Fibroblast of skin of left biceps (primary cell): ENCODE measurements at regions not wholly inside any gene's neighbourhood (a gene's known extent, or its start where the extent isn't known, plus 50 kb on each side); places are given as distances from the start of the nearest gene placed in this dataset.

ENCODE experiments used
- DNase-seq, 2 experiments: peaks; one replicate each; pipeline ENCODE4 v3.0.0-alpha.2; 2013; ENCODE audit warnings: low read depth in 2 of 2

- DNase-seq: no peak
Observed at GRCh38 chr5:99911971-99912370, 623.2 kb upstream of the FAM174A start.

DNA sequence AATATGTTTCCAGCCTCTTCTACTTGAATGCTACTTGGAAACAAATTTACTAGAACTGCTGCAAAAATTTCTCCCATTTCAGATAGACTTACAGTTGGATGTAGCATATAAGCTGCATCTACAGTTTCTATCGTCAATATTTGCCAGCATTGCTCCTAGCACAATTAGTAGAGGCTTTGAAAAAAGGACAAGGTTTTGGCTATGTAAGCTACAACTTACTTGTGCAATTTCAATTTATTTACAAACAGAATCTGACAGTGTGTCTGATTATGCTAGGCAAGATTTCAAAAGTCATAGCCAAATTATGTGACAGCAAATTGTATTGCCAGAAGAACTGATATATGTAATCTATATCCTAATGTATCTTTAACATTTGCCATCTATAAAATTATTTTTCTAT, 628.4 kb upstream of the FAM174A start:
- no peak for DNase-seq

- no peak for DNase-seq
Observed at GRCh38 chr5:99901972-99902371, 633.2 kb upstream of the FAM174A start.

DNA sequence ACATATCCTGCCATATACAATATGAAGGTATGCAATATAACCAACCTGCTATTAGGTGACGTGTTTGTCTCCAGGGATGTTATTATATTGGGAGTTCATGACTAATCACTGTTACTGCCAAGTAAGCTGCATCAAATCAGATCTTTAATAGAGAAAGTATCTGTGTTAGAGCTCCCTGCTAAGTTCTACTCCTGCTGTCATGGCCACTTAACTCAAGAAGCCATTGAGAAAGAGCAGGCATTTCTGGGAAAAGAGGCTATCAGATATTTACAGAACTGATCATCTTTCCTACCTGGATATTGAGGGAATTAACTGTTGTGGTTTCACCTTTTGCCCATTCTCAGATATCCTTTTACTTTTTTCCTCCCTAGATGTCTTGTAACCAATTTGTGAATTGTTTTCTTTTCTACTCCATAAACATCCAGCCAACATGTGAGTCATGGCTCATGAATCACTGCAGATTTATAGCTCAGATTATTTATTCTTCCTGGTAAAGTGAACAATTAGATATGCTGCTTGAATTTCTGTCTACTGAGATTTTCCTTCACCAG, 634.8 kb upstream of the FAM174A start:
- no peak for DNase-seq

DNA sequence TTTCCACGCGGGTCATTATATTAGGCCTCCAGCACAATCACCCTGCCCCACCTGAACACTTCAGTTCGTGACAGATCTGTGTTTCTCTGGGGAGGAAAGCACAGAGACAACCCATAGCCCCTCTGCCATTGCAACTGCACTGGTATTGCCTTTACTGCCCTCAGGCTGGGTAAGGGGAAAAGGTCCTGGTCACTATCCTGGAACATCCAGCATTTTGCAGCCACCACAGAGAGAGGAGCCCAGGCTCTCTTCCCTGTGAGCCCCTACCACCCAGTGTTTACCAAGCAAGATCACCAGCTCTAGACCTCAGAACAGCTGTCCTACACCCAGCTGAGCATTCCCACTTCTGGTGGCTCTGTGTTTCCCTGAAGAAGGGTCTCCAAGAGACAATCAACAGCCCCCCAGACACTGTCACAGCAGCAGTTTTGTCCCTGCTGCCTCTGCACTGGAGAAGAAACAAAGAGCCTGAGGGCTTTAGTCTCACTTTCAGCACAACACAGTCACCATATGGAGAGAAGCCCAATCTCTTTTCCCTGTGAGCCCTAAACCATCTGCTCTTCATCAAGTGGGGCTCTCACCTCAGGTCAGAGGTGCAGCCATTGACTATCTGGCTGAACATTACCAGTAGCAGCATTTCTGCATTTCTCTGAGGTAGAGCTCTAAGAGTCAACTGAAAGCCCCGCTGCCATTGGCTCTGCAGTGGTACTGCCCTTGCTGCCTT, 655.2 kb upstream of the FAM174A start:
- no peak for DNase-seq

DNA sequence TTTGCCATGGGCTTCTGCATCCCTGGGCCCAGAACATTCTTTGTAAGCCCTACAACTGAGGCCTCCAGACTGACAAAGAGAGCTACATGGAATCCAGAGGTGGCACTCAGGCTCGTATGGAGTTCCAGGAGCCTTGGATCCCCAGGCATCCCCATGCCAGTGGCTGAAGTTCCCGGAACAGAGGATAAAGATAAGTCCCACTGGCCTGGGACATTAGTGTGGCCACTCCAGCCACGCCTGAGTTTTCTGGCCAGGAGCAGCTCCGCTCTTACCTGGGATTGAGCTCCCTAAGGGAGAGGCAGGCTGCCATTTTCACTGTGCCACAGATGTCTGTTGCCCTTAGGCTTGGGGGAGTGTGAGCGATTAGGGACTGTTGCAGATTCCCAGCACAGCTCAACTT, 656.3 kb upstream of the FAM174A start:
- DNase-seq: no peak

DNA sequence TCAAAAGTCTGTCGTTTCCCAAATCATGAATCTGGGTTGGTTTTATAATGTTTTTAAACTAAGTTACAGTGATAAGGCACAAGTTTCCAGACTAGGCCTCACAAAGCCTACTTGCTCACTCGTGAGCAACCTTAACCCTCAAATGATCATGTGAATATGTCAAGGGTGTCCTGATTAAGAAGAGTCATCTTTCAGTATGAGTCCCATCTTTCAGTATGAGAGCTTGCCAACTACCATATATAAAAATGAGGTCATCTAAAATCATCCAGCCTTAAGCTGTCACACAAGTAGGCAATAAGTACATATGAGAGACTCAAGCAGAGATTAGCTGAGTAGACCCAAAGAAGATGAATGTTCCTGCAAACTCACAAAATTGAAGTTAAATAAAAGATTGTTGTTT, 668.4 kb upstream of the FAM174A start:
- no peak for DNase-seq

GRCh38 chr5:99865159-99865558, 670.0 kb upstream of the FAM174A start:
- DNase-seq: no peak

DNA sequence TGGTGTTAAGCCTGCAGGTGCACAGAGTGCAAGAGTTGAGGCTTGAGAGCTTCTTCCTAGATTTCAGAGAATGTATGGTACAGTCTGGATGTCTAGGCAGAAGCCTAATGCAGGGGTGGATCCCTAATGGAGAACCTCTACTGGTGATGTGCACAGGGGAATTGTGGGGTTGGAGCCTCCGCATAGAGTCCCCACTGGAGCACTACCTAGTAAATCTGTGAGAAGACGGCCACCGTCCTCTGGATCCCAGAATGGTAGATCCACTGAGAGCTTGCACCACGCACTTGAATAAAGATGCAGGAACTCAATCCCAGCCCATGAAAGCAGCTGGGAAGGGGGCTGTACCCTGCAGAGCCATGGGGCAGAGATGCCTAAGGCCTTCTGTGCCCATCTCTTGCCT, 699.4 kb upstream of the FAM174A start:
- DNase-seq: no peak

GRCh38 chr5:99827136-99827535, 708.0 kb upstream of the FAM174A start:
- no peak for DNase-seq

- DNase-seq: no peak
Observed at GRCh38 chr5:99817796-99818195, 717.4 kb upstream of the FAM174A start.

GRCh38 chr5:99814321-99815063, 720.7 kb upstream of the FAM174A start:
- DNase-seq: no peak

GRCh38 chr5:99808657-99809230, 726.4 kb upstream of the FAM174A start:
- DNase-seq: no peak

- DNase-seq: no peak
Observed at GRCh38 chr5:99807346-99807745, 727.8 kb upstream of the FAM174A start.

DNA sequence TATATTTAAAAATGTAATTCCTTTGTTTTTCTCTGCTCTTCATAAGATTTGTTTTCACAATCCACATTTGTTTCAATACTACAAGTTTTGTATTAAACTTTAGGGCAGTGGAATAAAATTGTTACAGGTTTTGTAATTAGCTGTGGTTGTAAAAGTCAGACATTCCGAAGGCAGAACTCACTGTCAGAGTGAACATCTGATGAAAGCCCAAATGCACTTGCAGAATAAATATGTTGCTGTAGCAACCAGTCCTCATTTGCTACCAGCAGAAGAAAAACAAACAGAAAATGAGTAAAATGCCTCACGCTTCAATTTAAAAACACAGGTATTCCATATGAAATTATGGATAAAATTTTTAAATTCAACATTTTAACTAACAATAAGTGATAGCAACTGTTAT, 740.1 kb upstream of the FAM174A start:
- no peak for DNase-seq

DNA sequence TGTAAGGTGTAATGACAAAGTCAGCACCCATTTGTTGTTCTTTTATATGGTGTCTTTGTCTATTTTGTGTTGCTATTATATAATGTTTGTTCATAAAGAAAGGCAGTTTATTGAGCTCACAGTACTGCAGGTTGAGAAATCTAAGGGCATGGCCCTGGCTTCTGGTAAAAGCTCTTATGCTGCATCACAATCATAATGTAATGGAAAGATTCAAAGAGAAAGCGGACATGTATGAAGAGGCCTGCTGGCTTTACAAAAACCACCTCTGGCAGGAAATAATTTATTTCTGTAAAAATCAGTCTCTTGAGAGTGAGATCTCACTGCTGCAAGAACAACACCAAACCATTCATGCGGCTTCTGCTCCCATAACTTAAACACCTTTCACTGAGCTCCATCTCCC, 746.7 kb upstream of the FAM174A start:
- DNase-seq: no peak

GRCh38 chr5:99775189-99775588, 760.0 kb upstream of the FAM174A start:
- no peak for DNase-seq

GRCh38 chr5:99773290-99773689, 761.9 kb upstream of the FAM174A start:
- no peak for DNase-seq

GRCh38 chr5:99771296-99771695, 763.9 kb upstream of the FAM174A start:
- DNase-seq: no peak

GRCh38 chr5:99765011-99765410, 770.2 kb upstream of the FAM174A start:
- DNase-seq: no peak

GRCh38 chr5:99763021-99763774, 772.0 kb upstream of the FAM174A start:
- DNase-seq: no peak

- no peak for DNase-seq
Observed at GRCh38 chr5:99747342-99747741, 787.8 kb upstream of the FAM174A start.
